22Rv1 (cell line): ENCODE measurements at regions not wholly inside any gene's neighbourhood (a gene's known extent, or its start where the extent isn't known, plus 50 kb on each side); places are given as distances from the start of the nearest gene placed in this dataset.

Source experiments
- CTCF ChIP-seq: fragments of 450-650 bp; IDR thresholded peaks from 2 replicates; pipeline ENCODE4 v1.5.1; 2017; ENCODE audit warnings: mild to moderate bottlenecking
- ZFX ChIP-seq: fragments of 450-650 bp; IDR thresholded peaks from 2 replicates; pipeline ENCODE4 v1.6.1; 2017; ENCODE audit warnings: antibody characterized with exemption, borderline replicate concordance

- TF ChIP-seq CTCF = no peak
- no peak for TF ChIP-seq ZFX
Observed at GRCh38 chr20:6311097-6311496, 188.3 kb upstream of the FERMT1 start.
